WERI-Rb-1 (cell line): ENCODE measurements at regions not wholly inside any gene's neighbourhood (a gene's known extent, or its start where the extent isn't known, plus 50 kb on each side); places are given as distances from the start of the nearest gene placed in this dataset.

Experiments used
- DNase-seq: peaks from one replicate; pipeline ENCODE4 v3.0.0-alpha.2; 2020
- H3K27ac ChIP-seq: fragments of 250-450 bp; sonication (Bioruptor Pico); 2 replicates; pipeline ENCODE4 v1.5.1; 2020; ENCODE audit warnings: mild to moderate bottlenecking, moderate library complexity
- H3K27me3 ChIP-seq: fragments of 250-450 bp; sonication (Bioruptor Pico); 2 replicates; pipeline ENCODE4 v1.5.1; 2021; ENCODE audit warnings: mild to moderate bottlenecking, low read depth, moderate library complexity; ENCODE audit not compliant: insufficient read depth, severe bottlenecking
- H3K36me3 ChIP-seq: fragments of 250-450 bp; sonication (Bioruptor Pico); 2 replicates; pipeline ENCODE4 v1.5.1; 2020; ENCODE audit warnings: mild to moderate bottlenecking, moderate library complexity
- H3K4me3 ChIP-seq: 2 replicates; pipeline ENCODE4 v1.5.1; 2011; ENCODE audit warnings: low read depth, mild to moderate bottlenecking, control low read depth, low read length
- H3K9me3 ChIP-seq: fragments of 250-450 bp; sonication (Bioruptor Pico); 2 replicates; pipeline ENCODE4 v1.5.1; 2021; ENCODE audit warnings: mild to moderate bottlenecking, moderate library complexity; ENCODE audit not compliant: severe bottlenecking
- TF ChIP-seq, protein P1 (sequence below): IDR thresholded peaks from 2 replicates; pipeline ENCODE4 v1.5.1; 2011; ENCODE audit warnings: low read depth, mild to moderate bottlenecking, control low read depth, inconsistent platforms, low read length

DNA sequence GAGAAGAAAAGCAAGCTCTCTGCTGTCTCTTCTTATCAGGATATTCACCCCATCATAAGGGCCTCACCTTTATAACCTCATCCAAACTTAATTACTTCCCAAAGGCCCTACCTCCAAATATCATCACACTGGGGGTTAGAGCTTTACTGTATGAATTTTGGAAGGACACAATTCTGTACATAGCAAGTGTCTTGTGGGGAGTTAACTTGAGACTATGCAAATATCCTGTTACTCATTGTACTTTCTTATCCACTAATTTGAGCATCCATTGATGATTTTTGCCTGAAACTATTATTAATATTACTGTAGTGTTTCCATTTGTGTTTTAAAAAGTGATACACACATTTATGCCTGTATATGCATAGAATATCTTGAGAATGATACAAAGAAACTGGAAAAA, 129.1 kb upstream of the IVNS1ABP start:
- Histone ChIP-seq H3K4me3 (no peak overlapping the region), H3K36me3 (no peaks in the 10 kb centered on the region), H3K27me3 (no peaks in the 10 kb centered on the region), H3K27ac (no peak overlapping the region), H3K9me3 (no peaks in the 10 kb centered on the region)
- no peak for DNase-seq
- TF ChIP-seq, protein P1, sequence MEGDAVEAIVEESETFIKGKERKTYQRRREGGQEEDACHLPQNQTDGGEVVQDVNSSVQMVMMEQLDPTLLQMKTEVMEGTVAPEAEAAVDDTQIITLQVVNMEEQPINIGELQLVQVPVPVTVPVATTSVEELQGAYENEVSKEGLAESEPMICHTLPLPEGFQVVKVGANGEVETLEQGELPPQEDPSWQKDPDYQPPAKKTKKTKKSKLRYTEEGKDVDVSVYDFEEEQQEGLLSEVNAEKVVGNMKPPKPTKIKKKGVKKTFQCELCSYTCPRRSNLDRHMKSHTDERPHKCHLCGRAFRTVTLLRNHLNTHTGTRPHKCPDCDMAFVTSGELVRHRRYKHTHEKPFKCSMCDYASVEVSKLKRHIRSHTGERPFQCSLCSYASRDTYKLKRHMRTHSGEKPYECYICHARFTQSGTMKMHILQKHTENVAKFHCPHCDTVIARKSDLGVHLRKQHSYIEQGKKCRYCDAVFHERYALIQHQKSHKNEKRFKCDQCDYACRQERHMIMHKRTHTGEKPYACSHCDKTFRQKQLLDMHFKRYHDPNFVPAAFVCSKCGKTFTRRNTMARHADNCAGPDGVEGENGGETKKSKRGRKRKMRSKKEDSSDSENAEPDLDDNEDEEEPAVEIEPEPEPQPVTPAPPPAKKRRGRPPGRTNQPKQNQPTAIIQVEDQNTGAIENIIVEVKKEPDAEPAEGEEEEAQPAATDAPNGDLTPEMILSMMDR = no peak

DNA sequence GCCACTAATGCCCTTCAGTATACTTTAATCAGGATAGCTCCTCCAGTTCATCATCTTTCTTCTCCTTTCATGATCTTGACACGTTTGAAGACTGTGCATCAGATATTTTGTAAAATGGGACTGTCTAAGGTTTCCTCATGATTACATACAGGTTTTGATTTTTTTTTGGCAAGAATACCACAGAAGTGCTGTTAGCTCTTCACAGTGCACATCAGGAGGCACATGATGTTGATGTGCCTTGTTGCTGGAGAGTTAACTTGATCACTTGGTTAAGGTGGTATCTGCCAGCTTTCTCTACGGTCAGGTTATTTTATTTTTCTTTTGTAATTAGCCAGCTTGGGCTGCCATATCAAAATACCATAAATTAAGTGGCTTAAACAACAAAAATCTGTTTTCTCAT, 128.6 kb upstream of the IVNS1ABP start:
- TF ChIP-seq, protein P1 = no peak
- Histone ChIP-seq H3K36me3 (no peaks in the 10 kb centered on the region), H3K9me3 (no peaks in the 10 kb centered on the region), H3K27me3 (no peaks in the 10 kb centered on the region), H3K27ac (no peak overlapping the region), H3K4me3 (no peak overlapping the region)
- no peak for DNase-seq

DNA sequence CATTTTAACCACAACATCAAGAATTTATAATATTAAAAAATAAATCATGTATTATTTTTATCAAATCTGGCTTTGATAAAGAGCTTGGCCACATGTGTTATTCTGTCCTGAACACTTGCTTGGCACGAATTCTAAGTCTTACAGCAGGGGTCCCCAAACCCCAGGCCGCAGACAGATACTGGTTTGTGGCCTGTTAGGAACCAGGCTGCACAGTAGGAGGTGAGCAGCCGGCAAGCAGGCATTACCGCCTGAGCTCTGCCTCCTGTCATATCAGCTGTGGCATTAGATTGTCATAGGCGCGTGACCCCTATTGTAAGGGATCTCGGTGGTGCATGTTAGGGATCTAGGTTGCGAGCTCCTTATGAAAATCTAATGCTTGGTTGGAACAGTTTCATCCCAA, 127.6 kb upstream of the IVNS1ABP start:
- Histone ChIP-seq H3K27ac (no peak overlapping the region), H3K4me3 (no peak overlapping the region), H3K9me3 (no peaks in the 10 kb centered on the region), H3K27me3 (no peaks in the 10 kb centered on the region), H3K36me3 (no peaks in the 10 kb centered on the region)
- DNase-seq = no peak
- TF ChIP-seq, protein P1 = no peak

DNA sequence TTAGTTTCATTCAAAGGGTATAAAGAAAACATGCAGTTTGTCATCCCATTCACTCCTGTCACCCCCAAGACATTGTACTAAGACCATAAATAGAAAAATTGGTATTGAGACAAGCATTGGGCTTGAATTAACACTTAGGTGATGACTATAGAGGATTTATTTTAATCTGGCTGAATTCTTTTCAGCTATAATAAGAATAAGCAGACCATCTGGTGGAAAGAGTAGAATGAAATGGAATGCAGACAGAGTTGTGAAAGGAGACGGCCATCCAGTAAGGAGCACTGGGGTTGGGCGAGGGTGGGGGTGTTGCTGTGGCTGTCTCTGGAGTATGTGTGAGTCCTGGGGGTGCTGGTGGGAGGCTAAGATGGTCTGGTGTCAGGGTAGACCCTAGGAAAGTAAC, 125.0 kb upstream of the IVNS1ABP start:
- Histone ChIP-seq H3K27me3 (no peaks in the 10 kb centered on the region), H3K9me3 (no peaks in the 10 kb centered on the region), H3K27ac (no peak overlapping the region), H3K36me3 (no peaks in the 10 kb centered on the region), H3K4me3 (no peak overlapping the region)
- DNase-seq = peak; percentile 23
- TF ChIP-seq, protein P1 = no peak

DNA sequence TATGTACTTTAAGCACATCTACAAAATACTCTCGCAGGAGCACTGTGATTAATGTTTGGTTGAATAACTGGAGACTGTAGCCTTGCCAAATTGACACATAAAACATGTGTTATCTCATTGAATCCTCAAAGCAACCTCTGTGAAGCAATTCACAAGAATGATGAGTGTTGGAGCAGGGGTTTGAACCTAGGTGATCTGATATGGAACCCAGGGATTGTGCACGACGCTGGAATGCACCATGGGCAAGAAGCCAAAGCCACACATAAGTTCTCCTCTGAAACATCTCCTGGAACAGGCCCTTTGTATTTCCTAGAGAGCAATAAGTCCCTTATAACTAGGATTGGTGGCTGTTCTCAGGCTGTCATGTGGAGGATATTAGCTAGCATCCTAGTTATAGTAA, 124.6 kb upstream of the IVNS1ABP start:
- no peak for DNase-seq
- H3K27ac ChIP-seq = no peak overlapping the region
- no peaks in the 10 kb centered on the region for H3K27me3 ChIP-seq
- TF ChIP-seq, protein P1 = no peak
- no peak overlapping the region for H3K4me3 ChIP-seq
- H3K36me3 ChIP-seq = no peaks in the 10 kb centered on the region
- no peaks in the 10 kb centered on the region for H3K9me3 ChIP-seq

DNA sequence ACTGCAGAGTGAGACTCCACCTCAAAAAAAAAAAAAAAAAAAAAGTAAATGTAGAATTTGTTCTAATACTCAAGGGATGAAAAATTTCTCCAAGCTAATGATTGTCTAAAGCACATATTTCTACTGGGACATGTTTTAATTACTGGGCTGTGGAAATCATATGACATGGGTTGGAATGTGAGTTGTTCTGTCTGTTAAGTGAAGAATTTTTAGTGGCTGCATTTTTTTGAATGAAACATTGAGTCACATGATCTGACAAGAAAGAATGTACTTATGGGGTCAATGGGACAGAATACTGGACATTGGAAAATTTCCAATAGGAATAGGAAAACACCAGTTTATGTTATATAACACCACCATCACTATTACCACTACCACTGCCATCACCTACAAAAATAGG, 123.8 kb upstream of the IVNS1ABP start:
- Histone ChIP-seq H3K9me3 (no peaks in the 10 kb centered on the region), H3K27me3 (no peaks in the 10 kb centered on the region), H3K36me3 (no peaks in the 10 kb centered on the region), H3K4me3 (no peak overlapping the region), H3K27ac (no peak overlapping the region)
- TF ChIP-seq, protein P1 = no peak
- no peak for DNase-seq
